Thoracic aorta (tissue), 2 donors: ENCODE measurements at regions not wholly inside any gene's neighbourhood (a gene's known extent, or its start where the extent isn't known, plus 50 kb on each side); places are given as distances from the start of the nearest gene placed in this dataset.
A peak's percentile ranks its signal among the peaks of the same experiment; 100 is the strongest.

Experiments
- ATAC-seq: fragments of 150-250 bp; one replicate; pipeline ENCODE4 v1.8.0; 2017; ENCODE audit warnings: low read depth; ENCODE audit not compliant: insufficient number of reproducible peaks, low FRiP score
- DNase-seq: peaks from one replicate; pipeline ENCODE4 v3.0.0-alpha.2; 2020; ENCODE audit warnings: low spot score
- H3K27ac ChIP-seq, 2 donors: fragments of 200-600 bp; sonication (generic); 1 replicate in 1 of 2; 2 replicates in 1 of 2; pipeline ENCODE4 v1.5.1; 2016; ENCODE audit warnings: mild to moderate bottlenecking in 2 of 2, moderate library complexity in 2 of 2
- H3K27me3 ChIP-seq: fragments of 200-600 bp; sonication (generic); replicated peaks from 2 replicates; pipeline ENCODE4 v1.6.0; 2016; ENCODE audit warnings: mild to moderate bottlenecking; ENCODE audit not compliant: insufficient read depth
- H3K36me3 ChIP-seq: fragments of 200-600 bp; sonication (generic); one replicate; pipeline ENCODE4 v1.5.1; 2016
- H3K4me1 ChIP-seq, 2 donors: fragments of 200-600 bp; sonication (generic); 1 replicate in 1 of 2; 2 replicates in 1 of 2; pipeline versions ENCODE4 v1.5.1 to v1.6.0; 2016; ENCODE audit warnings: low read depth in 2 of 2, mild to moderate bottlenecking in 1 of 2; ENCODE audit not compliant: control insufficient read depth in 1 of 2
- H3K4me3 ChIP-seq: fragments of 200-600 bp; sonication (generic); 2 replicates; pipeline ENCODE4 v1.5.1; 2016; ENCODE audit warnings: mild to moderate bottlenecking
- H3K9me3 ChIP-seq: fragments of 200-600 bp; sonication (generic); 2 replicates; pipeline ENCODE4 v1.5.1; 2016
- CTCF ChIP-seq: fragments of 200-600 bp; sonication (generic); IDR thresholded peaks from one replicate; pipeline ENCODE4 v1.5.1; 2019; ENCODE audit warnings: antibody characterized with exemption

GRCh38 chr2:70036290-70036689, 51.0 kb upstream of the PCBP1 start:
- DNase-seq: no peak
- TF ChIP-seq CTCF: no peak
- Histone ChIP-seq H3K36me3 (no peaks in the 10 kb centered on the region), H3K27me3 (no peaks in the 10 kb centered on the region), H3K4me3 (no peak overlapping the region), H3K27ac (no peak overlapping the region), H3K9me3 (no peaks in the 10 kb centered on the region), H3K4me1 (peaks cover 10 to 18% of the 10 kb centered on the region in 2 donors)
- ATAC-seq: no peak

DNA sequence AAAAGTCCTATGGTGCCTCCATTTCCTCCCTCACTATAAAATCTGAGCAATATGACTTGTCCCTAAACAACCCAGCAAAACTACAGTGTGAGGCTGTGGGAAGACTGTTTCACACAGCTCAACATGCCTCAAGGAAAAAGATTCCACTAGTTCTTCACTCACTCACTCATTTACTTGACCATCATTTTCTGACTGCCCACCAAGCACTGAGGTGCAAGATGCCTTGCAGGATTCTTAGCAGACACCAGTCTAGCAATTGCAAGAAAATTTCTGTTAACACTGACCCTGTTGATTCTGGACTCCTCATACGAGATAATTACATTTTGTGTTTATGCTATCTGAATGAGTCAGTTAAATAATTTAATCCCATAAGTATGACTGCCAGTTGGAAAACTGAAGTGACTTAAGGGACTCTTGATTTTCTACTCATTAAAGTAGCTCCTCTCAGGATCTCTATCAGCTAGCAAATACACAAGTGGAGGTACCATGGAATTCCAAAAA, 51.9 kb upstream of the PCBP1 start:
- H3K4me1 ChIP-seq: peaks cover 10 to 24% of the 10 kb centered on the region in 2 donors
- ATAC-seq (no peak), DNase-seq (no peak)
- H3K36me3 ChIP-seq: no peaks in the 10 kb centered on the region
- no peaks in the 10 kb centered on the region for H3K27me3 ChIP-seq
- no peaks in the 10 kb centered on the region for H3K9me3 ChIP-seq
- H3K4me3 ChIP-seq: no peak overlapping the region
- peak overlapping the region in 1 of 2 donors; percentile 35 for H3K27ac ChIP-seq
- no peak for TF ChIP-seq CTCF

DNA sequence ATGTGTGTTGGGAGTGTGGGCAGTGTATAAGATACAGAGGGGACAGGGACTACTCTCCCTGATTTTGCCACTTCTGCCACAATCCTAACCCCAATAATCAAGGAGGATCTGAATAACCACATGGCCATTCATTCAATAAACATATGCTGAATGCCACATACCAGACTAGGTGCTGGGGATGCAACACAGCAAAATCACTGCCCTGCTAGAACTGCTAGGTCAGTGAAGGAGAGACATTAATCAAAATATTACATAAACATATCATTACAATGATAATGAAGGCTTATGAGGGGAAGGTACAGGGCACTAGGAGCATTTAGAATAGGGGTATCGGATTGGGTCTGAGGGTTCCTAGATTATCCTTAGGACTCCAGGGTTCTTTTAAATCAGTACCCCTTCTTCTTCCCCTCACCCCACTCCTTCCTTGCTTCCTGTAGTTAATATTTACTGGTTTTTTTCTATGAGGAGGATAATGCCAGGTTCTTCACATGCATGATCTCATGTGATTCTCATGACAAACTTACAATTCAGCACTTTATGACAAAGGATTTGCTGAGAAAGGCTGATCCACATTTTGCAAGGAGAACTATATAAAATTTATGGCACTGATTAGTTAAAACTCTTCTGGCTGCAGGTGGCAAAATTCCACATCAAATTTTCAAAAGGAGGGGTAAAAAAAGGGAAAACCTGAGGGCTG, 56.4 kb upstream of the PCBP1 start:
- no peak for DNase-seq
- ATAC-seq: no peak
- H3K4me3 ChIP-seq: no peak overlapping the region
- peak overlapping the region; percentile 75 to 86 for H3K27ac ChIP-seq
- H3K27me3 ChIP-seq: no peaks in the 10 kb centered on the region
- H3K36me3 ChIP-seq: no peaks in the 10 kb centered on the region
- H3K4me1 ChIP-seq: peaks cover 15 to 33% of the 10 kb centered on the region in 2 donors
- no peak for TF ChIP-seq CTCF
- H3K9me3 ChIP-seq: no peaks in the 10 kb centered on the region

- TF ChIP-seq CTCF: no peak
- no peaks in the 10 kb centered on the region for H3K9me3 ChIP-seq
- peak overlapping the region; percentile 26 for H3K4me3 ChIP-seq
- DNase-seq (peak; percentile 42), ATAC-seq (peak; percentile 99)
- H3K4me1 ChIP-seq: peaks cover 10 to 23% of the 10 kb centered on the region in 2 donors
- no peaks in the 10 kb centered on the region for H3K36me3 ChIP-seq
- H3K27ac ChIP-seq: peak overlapping the region; percentile 76 to 86
- H3K27me3 ChIP-seq: no peaks in the 10 kb centered on the region
These were observed 57.4 kb upstream of the PCBP1 start for GRCh38 chr2:70029814-70030409.

GRCh38 chr2:70024284-70024683, 62.9 kb upstream of the ASPRV1 start:
- DNase-seq (no peak), ATAC-seq (no peak)
- TF ChIP-seq CTCF: no peak
- H3K4me1 ChIP-seq: peaks cover 0 to 3% of the 10 kb centered on the region in 2 donors
- H3K9me3 ChIP-seq: no peaks in the 10 kb centered on the region
- no peaks in the 10 kb centered on the region for H3K27me3 ChIP-seq
- H3K4me3 ChIP-seq: no peak overlapping the region
- no peaks in the 10 kb centered on the region for H3K36me3 ChIP-seq
- no peak overlapping the region for H3K27ac ChIP-seq
